Osteoblast (primary cell): ENCODE measurements at regions not wholly inside any gene's neighbourhood (a gene's known extent, or its start where the extent isn't known, plus 50 kb on each side); places are given as distances from the start of the nearest gene placed in this dataset.

Experiments
- DNase-seq: peaks from one replicate; pipeline ENCODE4 v3.0.0; 2011; ENCODE audit warnings: low spot score, mixed read lengths; ENCODE audit not compliant: insufficient read length; ENCODE audit errors: missing footprints
- H2AFZ ChIP-seq: 2 replicates; pipeline ENCODE4 v1.6.0; 2011; ENCODE audit warnings: mild to moderate bottlenecking, low read length
- H3K27ac ChIP-seq: 2 replicates; pipeline ENCODE4 v1.5.1; 2011; ENCODE audit warnings: mild to moderate bottlenecking, low read depth, low read length, moderate library complexity
- H3K27me3 ChIP-seq: 2 replicates; pipeline ENCODE4 v1.6.0; 2012; ENCODE audit warnings: mild to moderate bottlenecking, control low read depth, inconsistent platforms, low read length, moderate library complexity; ENCODE audit not compliant: insufficient read depth
- H3K36me3 ChIP-seq: 2 replicates; pipeline ENCODE4 v1.5.1; 2011; ENCODE audit warnings: mild to moderate bottlenecking, low read length, control low read depth, moderate library complexity; ENCODE audit not compliant: insufficient read depth
- H3K4me1 ChIP-seq: 2 replicates; pipeline ENCODE4 v1.5.1; 2011; ENCODE audit warnings: mild to moderate bottlenecking, low read length, control low read depth, moderate library complexity; ENCODE audit not compliant: insufficient read depth
- H3K4me2 ChIP-seq: 2 replicates; pipeline ENCODE4 v1.6.0; 2011; ENCODE audit warnings: mild to moderate bottlenecking, low read length; ENCODE audit not compliant: insufficient read depth
- H3K4me3 ChIP-seq: fragments of 200-600 bp; sonication (generic); 3 replicates; pipeline ENCODE4 v1.5.1; 2012; ENCODE audit warnings: mild to moderate bottlenecking, low read length, inconsistent platforms; ENCODE audit not compliant: insufficient read depth
- H3K79me2 ChIP-seq: 2 replicates; pipeline ENCODE4 v1.6.0; 2012; ENCODE audit warnings: mild to moderate bottlenecking, low read length, control low read depth, inconsistent platforms; ENCODE audit not compliant: insufficient read depth
- H3K9me3 ChIP-seq: 2 replicates; pipeline ENCODE4 v1.5.1; 2011; ENCODE audit warnings: low read depth, low read length, control low read depth
- H4K20me1 ChIP-seq: 2 replicates; pipeline ENCODE4 v1.6.0; 2012; ENCODE audit warnings: mild to moderate bottlenecking, low read length, control low read depth; ENCODE audit not compliant: insufficient read depth
- TF ChIP-seq, protein P1 (sequence below): IDR thresholded peaks from 2 replicates; pipeline ENCODE4 v1.5.1; 2011; ENCODE audit warnings: mild to moderate bottlenecking, low read depth, low read length, moderate library complexity; ENCODE audit errors: extremely low read depth

DNA sequence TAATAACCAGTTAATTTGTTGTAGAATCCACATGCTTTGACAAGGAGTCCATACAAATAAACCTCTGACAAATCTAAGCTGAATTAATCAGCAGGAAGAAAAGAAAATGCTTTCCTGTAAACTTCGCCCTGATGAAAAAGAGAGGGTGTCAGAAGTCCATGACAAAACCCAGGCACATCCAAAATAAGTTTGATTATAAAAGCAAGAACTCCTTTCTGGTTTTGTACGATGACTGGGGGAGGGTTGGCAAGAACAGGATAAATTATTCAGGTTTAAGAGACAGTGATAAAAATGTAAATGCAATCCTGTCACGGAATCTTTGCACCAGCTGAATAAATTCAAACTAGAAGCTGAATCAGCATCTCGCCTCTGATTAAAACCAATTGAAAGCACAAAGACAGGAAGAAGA is 469.2 kb upstream of the TNP1 start:
- H2AFZ ChIP-seq, result no peak overlapping the region
- no peak overlapping the region for H3K4me2 ChIP-seq
- no peaks in the 10 kb centered on the region for H3K79me2 ChIP-seq
- peaks cover 11% of the 10 kb centered on the region for H3K4me1 ChIP-seq
- TF ChIP-seq, protein P1, sequence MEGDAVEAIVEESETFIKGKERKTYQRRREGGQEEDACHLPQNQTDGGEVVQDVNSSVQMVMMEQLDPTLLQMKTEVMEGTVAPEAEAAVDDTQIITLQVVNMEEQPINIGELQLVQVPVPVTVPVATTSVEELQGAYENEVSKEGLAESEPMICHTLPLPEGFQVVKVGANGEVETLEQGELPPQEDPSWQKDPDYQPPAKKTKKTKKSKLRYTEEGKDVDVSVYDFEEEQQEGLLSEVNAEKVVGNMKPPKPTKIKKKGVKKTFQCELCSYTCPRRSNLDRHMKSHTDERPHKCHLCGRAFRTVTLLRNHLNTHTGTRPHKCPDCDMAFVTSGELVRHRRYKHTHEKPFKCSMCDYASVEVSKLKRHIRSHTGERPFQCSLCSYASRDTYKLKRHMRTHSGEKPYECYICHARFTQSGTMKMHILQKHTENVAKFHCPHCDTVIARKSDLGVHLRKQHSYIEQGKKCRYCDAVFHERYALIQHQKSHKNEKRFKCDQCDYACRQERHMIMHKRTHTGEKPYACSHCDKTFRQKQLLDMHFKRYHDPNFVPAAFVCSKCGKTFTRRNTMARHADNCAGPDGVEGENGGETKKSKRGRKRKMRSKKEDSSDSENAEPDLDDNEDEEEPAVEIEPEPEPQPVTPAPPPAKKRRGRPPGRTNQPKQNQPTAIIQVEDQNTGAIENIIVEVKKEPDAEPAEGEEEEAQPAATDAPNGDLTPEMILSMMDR, result no peak
- no peaks in the 10 kb centered on the region for H3K27me3 ChIP-seq
- H3K27ac ChIP-seq, result no peak overlapping the region
- DNase-seq, result no peak
- H3K9me3 ChIP-seq, result no peaks in the 10 kb centered on the region
- H4K20me1 ChIP-seq, result no peaks in the 10 kb centered on the region
- no peak overlapping the region for H3K4me3 ChIP-seq
- no peaks in the 10 kb centered on the region for H3K36me3 ChIP-seq

DNA sequence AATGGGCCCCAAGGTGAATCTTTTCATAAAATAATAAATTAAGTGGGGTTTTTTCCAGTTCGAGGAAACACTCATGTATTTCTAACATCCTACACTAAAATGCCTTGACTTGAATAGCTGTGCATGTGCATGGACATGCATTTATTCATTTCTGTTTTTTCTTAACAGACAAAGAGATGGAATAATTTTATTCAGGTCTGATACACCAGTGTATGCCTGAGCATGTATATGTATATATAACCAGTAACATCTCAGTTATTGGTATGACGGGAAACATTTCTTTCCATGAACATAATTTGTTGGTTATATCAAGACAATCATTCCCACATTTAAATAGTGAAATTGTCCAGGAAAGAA is 468.7 kb upstream of the TNP1 start:
- Histone ChIP-seq H3K27ac (no peak overlapping the region), H3K4me1 (peaks cover 11% of the 10 kb centered on the region), H3K27me3 (no peaks in the 10 kb centered on the region), H3K79me2 (no peaks in the 10 kb centered on the region), H3K36me3 (no peaks in the 10 kb centered on the region), H3K4me3 (no peak overlapping the region), H3K9me3 (no peaks in the 10 kb centered on the region), H3K4me2 (no peak overlapping the region), H2AFZ (no peak overlapping the region), H4K20me1 (no peaks in the 10 kb centered on the region)
- DNase-seq, result no peak
- TF ChIP-seq, protein P1, result no peak

DNA sequence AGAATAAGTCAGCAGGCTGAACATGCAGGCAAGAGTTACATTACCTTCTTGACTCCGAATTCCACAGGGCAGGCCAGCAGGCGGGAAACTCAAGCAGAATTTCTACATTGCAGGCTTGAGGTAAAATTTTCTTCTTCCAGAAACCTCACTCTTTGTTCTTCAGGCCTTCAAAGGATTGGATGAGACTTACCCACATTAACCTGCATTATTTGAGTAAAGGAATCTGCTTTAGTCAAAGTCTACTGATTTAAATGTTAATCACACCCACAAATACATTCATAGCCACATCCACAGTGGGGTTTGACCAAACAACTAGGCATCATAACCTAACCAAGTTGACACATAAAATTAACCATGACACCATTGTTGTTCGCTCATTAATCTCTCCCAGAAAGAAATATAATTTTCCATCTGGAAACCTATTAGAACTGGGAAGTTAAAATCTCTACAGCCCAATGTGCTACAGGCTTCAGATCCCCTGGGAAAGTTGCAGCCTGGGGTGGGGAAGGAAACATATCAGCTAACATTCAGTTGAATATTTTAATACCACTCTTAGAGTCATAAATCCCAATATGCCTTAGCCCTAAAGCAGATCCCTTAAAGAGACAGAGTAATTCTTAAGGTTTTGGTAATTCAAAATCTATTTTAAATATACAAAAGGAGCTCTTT is 468.2 kb upstream of the TNP1 start:
- TF ChIP-seq, protein P1, result no peak
- H3K79me2 ChIP-seq, result no peaks in the 10 kb centered on the region
- H4K20me1 ChIP-seq, result no peaks in the 10 kb centered on the region
- no peak overlapping the region for H3K27ac ChIP-seq
- H3K9me3 ChIP-seq, result no peaks in the 10 kb centered on the region
- H3K4me1 ChIP-seq, result peaks cover 11% of the 10 kb centered on the region
- no peaks in the 10 kb centered on the region for H3K36me3 ChIP-seq
- H3K4me3 ChIP-seq, result no peak overlapping the region
- no peak for DNase-seq
- no peak overlapping the region for H3K4me2 ChIP-seq
- no peak overlapping the region for H2AFZ ChIP-seq
- H3K27me3 ChIP-seq, result no peaks in the 10 kb centered on the region

DNA sequence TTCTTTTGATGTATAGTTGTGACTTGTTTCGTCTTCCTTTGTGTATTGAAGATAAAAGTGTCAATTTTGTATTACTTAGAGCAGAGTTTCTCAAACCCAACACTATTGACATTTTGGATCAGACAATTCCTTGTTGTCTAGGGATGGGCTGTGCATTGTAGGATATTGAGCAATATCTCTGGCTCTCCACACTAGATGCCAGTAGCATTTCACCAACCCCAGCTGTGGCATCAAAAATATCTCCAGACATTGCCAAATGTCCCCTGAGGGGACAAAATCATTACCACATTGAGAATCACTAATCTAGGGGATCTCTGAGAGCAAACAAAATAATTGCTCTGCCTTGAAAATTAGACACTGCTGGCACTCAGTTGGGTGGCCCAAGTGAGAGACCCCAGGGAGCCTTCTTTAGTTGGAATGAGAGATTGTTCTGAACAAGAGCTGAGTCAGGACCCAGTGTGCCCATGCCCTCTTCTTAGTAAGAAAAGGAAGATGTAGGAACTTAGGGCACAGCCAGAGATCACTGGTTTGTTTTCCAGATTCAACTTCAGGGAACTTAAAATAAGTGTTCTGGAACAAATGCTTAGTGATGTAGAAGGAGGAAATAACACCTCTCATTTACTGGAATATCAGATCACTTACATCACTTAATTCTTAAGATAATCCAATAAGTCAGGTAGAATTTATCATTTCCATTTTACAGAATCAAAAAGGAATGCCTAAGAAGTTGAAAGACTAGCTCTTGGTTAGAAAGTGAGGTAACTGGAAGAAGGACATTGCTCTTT is 466.6 kb upstream of the TNP1 start:
- Histone ChIP-seq H2AFZ (no peak overlapping the region), H4K20me1 (no peaks in the 10 kb centered on the region), H3K4me1 (peaks cover 5% of the 10 kb centered on the region), H3K27me3 (no peaks in the 10 kb centered on the region), H3K79me2 (no peaks in the 10 kb centered on the region), H3K36me3 (no peaks in the 10 kb centered on the region), H3K9me3 (no peaks in the 10 kb centered on the region), H3K4me2 (no peak overlapping the region), H3K27ac (no peak overlapping the region), H3K4me3 (no peak overlapping the region)
- TF ChIP-seq, protein P1, result no peak
- no peak for DNase-seq
